Activated CD8-positive, alpha-beta T cell treated with anti-CD3 and anti-CD28 coated beads for 36 hours (primary cell): ENCODE measurements at regions not wholly inside any gene's neighbourhood (a gene's known extent, or its start where the extent isn't known, plus 50 kb on each side); places are given as distances from the start of the nearest gene placed in this dataset.
"Not testable (repeated sequence)": the region's sequence is repeated elsewhere in the genome, so short reads cannot be mapped to it uniquely, and the experiment has no call there.

Experiments
- ATAC-seq: fragments of 200-7000 bp; cut with Tn5 transposase; one replicate; pipeline ENCODE4 v1.10.0; 2021; ENCODE audit warnings: mild to moderate bottlenecking, moderate library complexity
- CTCF ChIA-PET: fragments of 350-600 bp; sonication (Branson Sonifier 250); formaldehyde crosslinking; loops from one replicate; lab custom pipeline; 2021; ENCODE audit warnings: antibody characterized with exemption; lab: Charles Lee
- POLR2A ChIA-PET: fragments of 350-600 bp; sonication (Branson Sonifier 250); formaldehyde crosslinking; loops from one replicate; lab custom pipeline; 2021; ENCODE audit warnings: antibody characterized with exemption; lab: Charles Lee
- DNase-seq: peaks from one replicate; pipeline ENCODE4 v3.0.0-alpha.2; 2020
- H3K27ac Mint-ChIP-seq: one replicate; pipeline ENCODE4 v1.8.0; 2021; ENCODE audit warnings: mild to moderate bottlenecking, mixed read lengths
- H3K27me3 Mint-ChIP-seq: one replicate; pipeline ENCODE4 v1.8.0; 2021; ENCODE audit warnings: mixed read lengths
- H3K36me3 Mint-ChIP-seq: one replicate; pipeline ENCODE4 v1.8.0; 2021; ENCODE audit warnings: low read depth, mixed read lengths
- H3K4me1 Mint-ChIP-seq: one replicate; pipeline ENCODE4 v1.8.0; 2021; ENCODE audit warnings: low read depth, mixed read lengths
- H3K4me3 Mint-ChIP-seq: one replicate; pipeline ENCODE4 v1.8.0; 2021; ENCODE audit warnings: mild to moderate bottlenecking, moderate library complexity, mixed read lengths
- H3K9me3 Mint-ChIP-seq: one replicate; pipeline ENCODE4 v1.8.0; 2021; ENCODE audit warnings: mixed read lengths
- CTCF ChIP-seq: fragments of 200-600 bp; IDR thresholded peaks from one replicate; pipeline ENCODE4 v1.8.0; 2022; ENCODE audit warnings: antibody characterized with exemption, mild to moderate bottlenecking
- intact Hi-C: fragments of 100-400 bp; cut with micrococcal nuclease; formaldehyde crosslinking; loops from one replicate; pipeline ENCODE4 v1.10.0; 2022

GRCh38 chr16:60792437-60792836 is 1243.8 kb downstream of the CDH8 start:
- CTCF ChIA-PET = no interaction called here
- Mint-ChIP-seq H3K36me3 (no peaks in the 10 kb centered on the region), H3K9me3 (peaks cover 23% of the 10 kb centered on the region), H3K27ac (no peak overlapping the region), H3K27me3 (no peaks in the 10 kb centered on the region), H3K4me1 (no peaks in the 10 kb centered on the region), H3K4me3 (no peak overlapping the region)
- POLR2A ChIA-PET = no interaction called here
- TF ChIP-seq CTCF = no peak
- intact Hi-C loops = no loop called here
- no peak for DNase-seq
- no peak for ATAC-seq

GRCh38 chr16:60788631-60789030 is 1247.6 kb downstream of the CDH8 start:
- no peaks in the 10 kb centered on the region for H3K36me3 Mint-ChIP-seq
- CTCF ChIA-PET = no interaction called here
- intact Hi-C loops = no loop called here
- H3K27me3 Mint-ChIP-seq = no peaks in the 10 kb centered on the region
- ATAC-seq (no peak), DNase-seq (no peak)
- H3K4me3 Mint-ChIP-seq = no peak overlapping the region
- H3K27ac Mint-ChIP-seq = no peak overlapping the region
- H3K9me3 Mint-ChIP-seq = peaks cover 15% of the 10 kb centered on the region
- POLR2A ChIA-PET = no interaction called here
- no peak for TF ChIP-seq CTCF
- no peaks in the 10 kb centered on the region for H3K4me1 Mint-ChIP-seq

- intact Hi-C loops = no loop called here
- ATAC-seq (no peak), DNase-seq (no peak)
- TF ChIP-seq CTCF = no peak
- no peak overlapping the region for H3K27ac Mint-ChIP-seq
- ChIA-PET POLR2A (no interaction called here), CTCF (no interaction called here)
- H3K4me1 Mint-ChIP-seq = no peaks in the 10 kb centered on the region
- H3K9me3 Mint-ChIP-seq = peaks cover 14% of the 10 kb centered on the region
- no peak overlapping the region for H3K4me3 Mint-ChIP-seq
- H3K27me3 Mint-ChIP-seq = no peaks in the 10 kb centered on the region
- no peaks in the 10 kb centered on the region for H3K36me3 Mint-ChIP-seq
Observed at GRCh38 chr16:60776281-60776680, 1260.0 kb downstream of the CDH8 start.

- DNase-seq (no peak), ATAC-seq (no peak)
- no peak overlapping the region for H3K27ac Mint-ChIP-seq
- H3K4me1 Mint-ChIP-seq = no peaks in the 10 kb centered on the region
- intact Hi-C loops = no loop called here
- peaks cover 22% of the 10 kb centered on the region for H3K9me3 Mint-ChIP-seq
- H3K27me3 Mint-ChIP-seq = no peaks in the 10 kb centered on the region
- TF ChIP-seq CTCF = no peak
- no peaks in the 10 kb centered on the region for H3K36me3 Mint-ChIP-seq
- H3K4me3 Mint-ChIP-seq = no peak overlapping the region
- ChIA-PET POLR2A (no interaction called here), CTCF (no interaction called here)
Observed at GRCh38 chr16:60771138-60771537, 1265.1 kb downstream of the CDH8 start.

- H3K36me3 Mint-ChIP-seq, H3K4me1 Mint-ChIP-seq, H3K4me3 Mint-ChIP-seq, POLR2A ChIA-PET, CTCF ChIA-PET, H3K27me3 Mint-ChIP-seq, intact Hi-C loops, H3K27ac Mint-ChIP-seq, DNase-seq, ATAC-seq: not testable (repeated sequence)
- H3K9me3 Mint-ChIP-seq = peaks cover 25% of the 10 kb centered on the region
Observed at GRCh38 chr16:60770384-60770783, 1265.9 kb downstream of the CDH8 start.

- TF ChIP-seq CTCF = no peak
- H3K4me1 Mint-ChIP-seq = no peaks in the 10 kb centered on the region
- no peak for ATAC-seq
- H3K36me3 Mint-ChIP-seq = no peaks in the 10 kb centered on the region
- ChIA-PET POLR2A (interaction anchor here (0.6 kb wide), 1 partner anchor 381 kb away, joined by 3 read pairs; no protein-coding TSS in a partner anchor), CTCF (no interaction called here)
- H3K27me3 Mint-ChIP-seq = no peaks in the 10 kb centered on the region
- no peak for DNase-seq
- H3K9me3 Mint-ChIP-seq = peaks cover 15% of the 10 kb centered on the region
- H3K27ac Mint-ChIP-seq = no peak overlapping the region
- no peak overlapping the region for H3K4me3 Mint-ChIP-seq
- intact Hi-C loops = no loop called here
Observed at GRCh38 chr16:60763869-60764268, 1272.4 kb downstream of the CDH8 start.
